GM12874 (cell line): ENCODE measurements at regions not wholly inside any gene's neighbourhood (a gene's known extent, or its start where the extent isn't known, plus 50 kb on each side); places are given as distances from the start of the nearest gene placed in this dataset.

Source experiments
- CTCF ChIP-seq: IDR thresholded peaks from 2 replicates; pipeline ENCODE4 v1.5.1; 2011; ENCODE audit warnings: low read depth, mild to moderate bottlenecking, control low read depth, low read length, moderate library complexity; ENCODE audit not compliant: insufficient read depth

GRCh38 chr15:69573815-69574475 lies 121.3 kb downstream of the RPLP1 start:
- no peak for TF ChIP-seq CTCF

- no peak for TF ChIP-seq CTCF
Measured at GRCh38 chr15:69574506-69574905, 121.9 kb downstream of the RPLP1 start.

GRCh38 chr15:69575387-69575786 lies 122.8 kb downstream of the RPLP1 start:
- no peak for TF ChIP-seq CTCF

GRCh38 chr15:69576035-69576526 lies 123.5 kb downstream of the RPLP1 start:
- peak; percentile 81 for TF ChIP-seq CTCF

GRCh38 chr15:69576948-69577351 lies 124.3 kb downstream of the RPLP1 start:
- no peak for TF ChIP-seq CTCF

GRCh38 chr15:69577397-69577796 lies 124.8 kb downstream of the RPLP1 start:
- no peak for TF ChIP-seq CTCF

GRCh38 chr15:69578252-69578651 lies 125.6 kb downstream of the RPLP1 start:
- no peak for TF ChIP-seq CTCF
